Lower leg skin (tissue), 3 donors: ENCODE measurements at regions not wholly inside any gene's neighbourhood (a gene's known extent, or its start where the extent isn't known, plus 50 kb on each side); places are given as distances from the start of the nearest gene placed in this dataset.

Experiments
- CTCF ChIP-seq, 3 donors: fragments of 450-650 bp; IDR thresholded peaks; one replicate each; pipeline ENCODE4 v1.5.1; 2016; ENCODE audit warnings: antibody characterized with exemption in 3 of 3, mild to moderate bottlenecking in 3 of 3, moderate library complexity in 2 of 3
- POLR2A ChIP-seq, 2 donors: fragments of 450-650 bp; IDR thresholded peaks; one replicate each; pipeline ENCODE4 v1.6.1; 2016 to 2017; ENCODE audit warnings: antibody characterized with exemption in 2 of 2, mild to moderate bottlenecking in 1 of 2, moderate library complexity in 1 of 2

GRCh38 chr1:111025109-111025508, 61.4 kb upstream of the LRIF1 start:
- TF ChIP-seq CTCF (IDR thresholded peaks at IDR 0.05) (no peak), POLR2A (IDR thresholded peaks at IDR 0.05) (no peak)
